ACHN (cell line): ENCODE measurements at regions not wholly inside any gene's neighbourhood (a gene's known extent, or its start where the extent isn't known, plus 50 kb on each side); places are given as distances from the start of the nearest gene placed in this dataset.

Experiments
- DNase-seq: peaks from one replicate; pipeline ENCODE4 v3.0.0-alpha.2; 2015
- in situ Hi-C: cut with HindIII; loops from 2 replicates; pipeline ENCODE4 v1.10.0; 2017; ENCODE audit warnings: low sequenced_read_pairs, low pct_ligation_motif_present, low pct_unique_long_range_greater_than_20kb

- DNase-seq = peak; percentile 72
- in situ Hi-C loops = no loop called here
These were observed 84.5 kb upstream of the CDKN3 start for GRCh38 chr14:54312166-54312801.

- no peak for DNase-seq
- in situ Hi-C loops = no loop called here
These were observed 82.3 kb upstream of the CDKN3 start for GRCh38 chr14:54314365-54315104.

DNA sequence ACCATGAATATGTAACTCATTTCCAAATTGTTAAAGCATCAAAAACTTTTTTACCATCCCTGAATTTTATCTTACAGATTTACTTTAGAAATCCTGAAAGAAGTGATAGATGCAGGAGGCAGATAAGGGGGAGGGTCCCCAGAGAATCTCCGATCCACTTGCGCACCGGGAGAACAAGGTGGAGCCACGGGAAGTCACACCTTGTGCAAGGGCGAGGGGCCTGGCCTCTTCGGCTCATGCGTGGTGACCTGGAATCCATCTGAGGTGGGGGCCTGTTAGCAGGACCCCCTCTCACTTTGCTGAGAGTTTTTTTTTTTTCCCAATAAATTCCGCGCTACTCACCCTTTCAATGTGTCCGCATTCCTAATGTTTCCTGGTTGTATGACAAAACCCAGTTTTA, 80.2 kb upstream of the CDKN3 start:
- in situ Hi-C loops = no loop called here
- no peak for DNase-seq

DNA sequence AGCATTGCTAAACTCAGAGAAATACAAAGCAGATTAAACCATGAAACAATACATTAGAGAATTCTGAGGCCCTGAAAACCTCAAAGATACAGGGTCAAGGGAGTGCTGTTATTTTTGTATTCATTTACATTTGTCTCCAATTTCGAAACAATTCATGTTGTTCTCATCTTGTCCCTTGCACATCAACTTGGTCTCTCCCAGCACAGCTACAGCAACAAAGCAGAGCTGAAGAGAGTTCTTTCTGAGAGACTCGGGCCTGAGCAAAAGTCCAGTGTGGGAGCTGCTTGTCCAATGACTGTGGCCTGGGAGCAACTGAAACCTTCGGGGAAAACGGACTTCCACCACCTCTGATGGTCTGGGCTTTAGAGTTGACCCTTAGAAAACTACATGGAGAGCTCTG, 79.4 kb upstream of the CDKN3 start:
- no peak for DNase-seq
- in situ Hi-C loops = no loop called here

- no peak for DNase-seq
- in situ Hi-C loops = no loop called here
These were observed 74.6 kb upstream of the CDKN3 start for GRCh38 chr14:54322246-54322645.

- no peak for DNase-seq
- in situ Hi-C loops = no loop called here
These were observed 74.0 kb upstream of the CDKN3 start for GRCh38 chr14:54322701-54323337.

DNA sequence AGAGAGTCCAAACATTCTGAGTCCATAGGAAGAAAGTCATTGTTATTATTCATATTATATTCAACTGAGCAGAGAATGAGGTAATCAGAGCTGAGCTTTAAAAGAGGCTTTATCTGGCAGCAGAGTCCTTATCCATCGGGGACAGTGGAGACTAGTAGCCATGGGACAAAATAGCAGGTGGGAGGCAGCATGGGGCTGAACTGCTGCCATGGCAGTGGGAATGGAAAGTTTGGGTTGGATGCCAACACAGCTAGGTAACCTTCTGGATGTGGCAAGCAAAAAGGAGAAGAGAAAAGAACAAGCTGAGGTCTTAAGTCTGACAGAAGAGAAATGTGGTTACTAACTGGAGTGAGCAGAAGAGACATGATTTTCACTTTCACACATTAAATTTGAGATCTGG, 71.0 kb upstream of the CDKN3 start:
- in situ Hi-C loops = no loop called here

GRCh38 chr14:54329082-54329695, 67.6 kb upstream of the CDKN3 start:
- in situ Hi-C loops = no loop called here
- peak; percentile 57 for DNase-seq

More for the DNA sequence above, 71.0 kb upstream of the CDKN3 start:
- DNase-seq = no peak

- no peak for DNase-seq
- in situ Hi-C loops = no loop called here
These were observed 65.9 kb upstream of the CDKN3 start for GRCh38 chr14:54330876-54331275.

GRCh38 chr14:54331516-54331915, 65.3 kb upstream of the CDKN3 start:
- in situ Hi-C loops = no loop called here
- DNase-seq = no peak

GRCh38 chr14:54332490-54332889, 64.3 kb upstream of the CDKN3 start:
- in situ Hi-C loops = no loop called here
- DNase-seq = no peak

GRCh38 chr14:54333511-54333910, 63.3 kb upstream of the CDKN3 start:
- no peak for DNase-seq
- in situ Hi-C loops = no loop called here

GRCh38 chr14:54335569-54336155, 61.1 kb upstream of the CDKN3 start:
- DNase-seq = peak; percentile 9
- in situ Hi-C loops = no loop called here

GRCh38 chr14:54337314-54337713, 59.5 kb upstream of the CDKN3 start:
- no peak for DNase-seq
- in situ Hi-C loops = no loop called here

DNA sequence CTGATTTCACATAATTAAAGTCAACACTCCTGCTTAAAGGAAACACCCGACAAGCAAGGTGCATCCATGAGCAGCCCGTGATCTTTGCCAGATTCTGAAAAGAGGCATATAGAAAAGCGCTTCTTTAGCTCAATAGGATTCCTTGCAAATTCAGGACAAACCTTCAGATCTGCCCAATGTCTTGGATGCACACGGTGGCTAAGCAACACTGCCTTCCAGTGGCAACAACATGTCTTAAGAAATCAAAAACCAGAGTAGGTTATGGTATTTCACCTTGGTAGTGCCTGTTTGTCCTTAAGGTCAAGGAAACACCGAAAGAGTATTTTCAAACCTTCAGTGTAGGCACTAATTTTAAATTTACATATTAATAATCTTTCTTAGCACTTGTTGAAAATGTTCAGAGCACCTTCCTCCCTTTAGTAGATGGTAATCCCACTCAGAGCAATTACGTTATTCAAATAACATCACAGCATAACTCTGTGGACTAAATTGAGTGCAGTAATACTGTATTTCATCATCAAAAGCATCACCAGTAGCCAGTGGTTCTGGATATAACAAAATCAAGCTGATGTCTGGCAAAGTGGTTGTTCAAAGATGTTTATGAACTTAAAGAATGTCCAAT, 58.0 kb upstream of the CDKN3 start:
- in situ Hi-C loops = no loop called here
- peak; percentile 53 for DNase-seq

DNA sequence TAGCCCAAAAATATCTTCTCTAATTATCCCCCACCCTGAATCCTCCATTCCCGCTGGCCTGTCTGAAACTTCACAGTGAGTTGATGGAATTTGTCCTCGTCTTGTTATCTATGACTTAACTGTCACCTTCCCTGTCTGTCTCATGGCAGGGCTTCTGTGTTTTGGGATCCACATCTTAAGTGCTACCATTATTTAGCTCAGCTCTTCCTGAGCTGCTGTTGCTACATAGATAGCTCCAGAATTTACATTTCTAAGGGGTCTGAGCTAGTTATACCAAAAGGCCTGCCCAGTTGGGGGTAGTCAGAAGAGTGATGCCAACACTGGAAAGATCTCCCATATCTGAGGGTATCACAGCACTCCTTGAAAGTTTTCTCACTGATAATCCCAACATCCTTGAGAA, 57.0 kb upstream of the CDKN3 start:
- DNase-seq = no peak
- in situ Hi-C loops = no loop called here

GRCh38 chr14:54342806-54343205, 54.0 kb upstream of the CDKN3 start:
- DNase-seq = no peak
- in situ Hi-C loops = no loop called here

DNA sequence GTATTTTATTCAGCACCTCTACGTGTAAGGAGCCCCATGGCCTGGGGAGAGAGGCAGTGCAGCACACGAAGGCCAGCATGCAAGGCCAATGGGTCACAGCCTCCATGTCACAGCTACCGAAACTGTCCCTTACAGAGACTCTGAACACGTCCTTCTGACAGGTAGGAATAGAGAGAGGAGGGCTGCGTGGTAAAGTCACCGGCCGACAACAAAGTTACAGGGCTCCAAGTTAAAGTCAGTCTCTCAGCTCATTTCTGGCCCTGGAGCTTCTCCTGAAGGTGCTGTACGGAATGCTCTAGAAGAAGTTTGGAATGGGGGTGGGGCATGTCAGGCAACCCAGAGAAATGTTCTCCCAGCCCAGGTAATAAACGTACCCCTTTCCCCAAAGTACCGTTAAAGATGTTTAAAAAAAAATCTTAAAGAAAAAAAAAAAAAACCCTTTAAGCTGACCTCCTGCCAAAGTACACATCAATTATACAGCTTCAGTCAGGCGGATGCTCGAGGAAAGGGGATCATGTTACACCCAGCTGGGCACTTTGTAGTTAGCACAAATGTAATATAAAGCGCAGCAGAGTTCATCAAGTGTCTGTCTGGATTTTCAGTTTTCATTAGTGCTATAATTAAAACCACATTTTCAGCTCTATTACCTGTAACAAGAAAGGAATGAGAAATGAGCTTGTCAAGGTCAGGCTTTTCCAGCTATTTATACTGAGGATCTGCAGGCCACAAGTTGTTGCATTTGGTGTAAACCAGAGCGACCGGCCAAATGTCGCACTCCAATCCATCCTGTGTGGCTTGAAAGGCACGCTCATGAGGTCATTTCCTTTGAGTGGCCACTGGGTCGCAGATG, 53.3 kb upstream of the CDKN3 start:
- in situ Hi-C loops = no loop called here
- no peak for DNase-seq
